KG1 (cell line): ENCODE measurements at regions not wholly inside any gene's neighbourhood (a gene's known extent, or its start where the extent isn't known, plus 50 kb on each side); places are given as distances from the start of the nearest gene placed in this dataset.
"Not testable (repeated sequence)": the region's sequence is repeated elsewhere in the genome, so short reads cannot be mapped to it uniquely, and the experiment has no call there.

Source experiments
- DNase-seq: peaks from one replicate; lab custom pipeline; 2025; lab: John Stamatoyannopoulos, UW

DNA sequence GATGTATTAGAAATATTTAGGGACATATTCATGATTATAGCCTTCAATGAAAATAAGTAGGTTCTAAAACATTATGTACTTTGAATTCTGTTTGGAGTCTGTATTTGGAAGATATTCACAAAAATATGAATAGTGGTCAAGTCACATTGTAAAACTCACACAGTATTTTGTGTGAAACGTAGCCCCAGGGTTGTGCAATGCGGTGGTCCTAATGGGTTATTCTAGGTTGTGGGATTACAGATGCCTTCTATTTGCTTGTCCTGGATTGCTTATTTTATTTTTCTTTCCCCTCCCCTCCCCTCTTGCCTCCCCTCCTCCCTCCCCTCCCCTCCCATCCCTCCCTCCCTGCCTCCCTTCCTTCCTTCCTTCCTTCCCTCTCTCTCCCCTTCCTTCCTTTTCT is 93.7 kb upstream of the THUMPD2 start:
- no peak for DNase-seq

DNA sequence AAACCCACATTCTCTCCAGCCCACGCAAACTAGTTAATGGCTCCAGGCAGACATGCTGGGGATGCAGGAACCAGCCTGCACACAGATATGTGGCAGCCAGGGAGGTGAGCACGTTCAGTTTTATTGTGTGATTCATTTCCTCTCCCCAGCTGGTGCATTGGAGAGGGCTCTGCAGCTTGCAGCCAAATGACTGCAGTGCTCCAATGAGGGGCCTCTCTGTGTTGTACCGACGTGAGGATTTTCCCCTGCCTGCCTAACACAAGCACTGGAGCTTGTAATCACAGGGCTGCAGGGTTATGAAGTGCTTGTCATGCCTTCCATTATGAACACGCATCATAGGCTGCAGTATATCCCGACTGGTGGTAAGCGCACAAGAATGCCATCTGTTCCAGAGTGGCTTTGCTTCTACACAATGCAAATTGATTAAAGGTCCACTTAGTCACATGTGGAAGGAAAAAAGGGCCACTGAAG is 92.3 kb upstream of the THUMPD2 start:
- DNase-seq: no peak

DNA sequence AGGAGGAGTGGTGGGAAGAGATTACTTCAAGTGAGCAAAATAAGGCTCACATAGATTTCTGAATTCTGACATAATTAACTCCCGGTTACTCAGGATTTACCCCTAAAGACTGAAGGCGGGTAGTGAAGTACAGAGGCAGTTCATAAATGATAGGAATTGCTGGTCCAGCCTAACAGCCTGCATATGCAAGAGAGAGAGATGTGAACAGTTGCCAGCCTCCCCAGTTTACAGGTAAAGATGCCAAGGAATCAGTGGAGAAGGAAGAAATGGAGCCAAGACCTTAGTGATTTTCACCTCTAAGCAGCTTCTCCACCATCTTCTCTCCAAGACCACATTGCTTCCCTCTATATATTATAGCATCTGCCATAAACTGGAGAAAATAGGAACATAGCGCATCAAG is 91.8 kb upstream of the THUMPD2 start:
- DNase-seq: no peak

DNA sequence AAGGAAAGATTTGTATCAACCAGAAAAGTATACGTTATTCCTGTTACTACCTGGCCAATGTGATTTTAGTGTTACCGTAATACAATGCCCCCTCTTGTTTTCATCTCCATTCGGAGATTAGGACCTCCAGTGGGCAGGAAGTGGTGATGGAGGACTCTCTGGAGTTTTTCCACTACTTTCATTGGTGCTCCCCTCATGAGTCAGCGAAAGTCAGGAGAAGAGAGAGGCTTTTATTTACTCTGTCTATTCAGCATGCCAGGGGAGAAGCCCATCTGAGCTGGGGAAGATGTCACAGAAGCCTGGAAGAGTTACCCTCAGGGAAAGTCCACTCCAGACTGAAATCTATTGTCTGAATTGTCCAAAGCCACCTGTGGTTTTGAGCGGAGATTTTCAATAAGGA is 88.2 kb upstream of the THUMPD2 start:
- no peak for DNase-seq

DNA sequence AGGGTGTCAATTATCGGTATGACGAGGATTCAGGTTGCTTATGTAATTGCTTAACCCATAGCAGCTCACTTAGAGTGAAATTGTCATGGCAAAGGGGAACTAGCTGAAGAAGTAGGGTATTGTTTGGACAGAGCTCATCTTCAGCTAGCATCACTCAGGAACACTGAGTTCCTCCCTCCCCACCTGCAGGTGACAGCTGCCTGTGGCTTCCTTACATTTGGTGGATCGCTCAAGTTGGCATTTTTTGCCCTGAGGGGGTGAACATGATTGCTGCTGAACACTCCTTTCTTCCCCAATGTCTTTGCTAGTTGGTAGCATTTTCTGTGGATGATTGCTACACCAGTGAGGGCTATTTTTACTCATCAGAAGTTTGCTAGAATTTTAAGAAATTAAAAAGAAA is 86.7 kb upstream of the THUMPD2 start:
- no peak for DNase-seq

DNA sequence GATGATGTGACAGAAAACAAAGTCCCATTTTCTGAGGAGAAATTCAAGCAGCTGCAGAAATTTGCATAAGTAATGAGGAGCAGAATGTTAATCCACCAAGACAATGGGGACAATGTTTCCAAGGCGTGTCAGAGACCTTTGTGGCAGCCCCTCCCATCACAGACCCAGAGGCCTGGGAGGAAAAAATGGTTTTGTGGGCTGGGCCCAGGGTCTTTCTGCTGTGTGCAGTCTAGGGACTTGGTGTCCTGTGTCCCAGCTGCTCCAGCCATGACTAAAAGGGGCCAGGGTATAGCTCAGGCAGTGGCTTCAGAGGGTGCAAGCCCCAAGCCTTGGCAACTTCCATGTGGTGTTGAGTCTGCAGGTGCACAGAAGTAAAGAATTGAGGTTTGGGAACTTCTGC is 84.6 kb upstream of the THUMPD2 start:
- DNase-seq: not testable (repeated sequence)

DNA sequence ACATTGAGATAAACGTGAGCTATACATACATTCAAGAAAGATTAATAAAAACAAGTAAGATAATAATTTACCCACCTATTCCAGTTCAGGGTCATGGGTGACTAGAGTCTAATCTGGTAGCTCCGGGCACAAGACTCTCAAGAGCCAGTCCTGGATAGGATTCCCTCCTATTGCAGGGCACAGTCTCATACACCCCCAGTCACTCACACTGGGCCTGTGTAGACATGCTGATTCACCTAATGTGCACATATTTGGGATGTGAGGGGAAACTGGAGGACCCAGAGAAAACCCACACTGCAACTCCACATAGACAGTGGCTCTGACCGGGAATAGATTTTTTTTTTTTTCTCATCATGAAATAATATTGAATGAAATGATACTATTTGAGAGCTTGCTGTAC is 81.5 kb upstream of the THUMPD2 start:
- DNase-seq: no peak

DNA sequence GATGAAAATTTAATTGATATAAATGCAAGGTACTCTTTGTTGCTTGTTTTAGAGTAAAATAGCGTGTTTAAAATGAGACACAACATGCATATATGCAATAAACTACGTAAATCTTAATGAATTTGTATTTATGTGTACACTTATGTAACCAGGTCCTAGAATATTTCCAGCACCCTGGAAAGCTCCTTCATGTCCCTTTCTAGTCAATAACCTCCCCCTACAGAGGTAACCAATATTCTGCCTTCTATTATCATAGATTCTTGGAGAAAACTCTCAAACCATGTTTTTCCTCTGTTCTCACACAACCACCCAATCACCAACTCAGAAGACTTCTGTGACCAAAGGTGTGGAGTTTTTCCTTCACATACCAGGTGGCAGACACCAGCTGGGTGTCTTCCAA is 79.6 kb upstream of the THUMPD2 start:
- DNase-seq: no peak

DNA sequence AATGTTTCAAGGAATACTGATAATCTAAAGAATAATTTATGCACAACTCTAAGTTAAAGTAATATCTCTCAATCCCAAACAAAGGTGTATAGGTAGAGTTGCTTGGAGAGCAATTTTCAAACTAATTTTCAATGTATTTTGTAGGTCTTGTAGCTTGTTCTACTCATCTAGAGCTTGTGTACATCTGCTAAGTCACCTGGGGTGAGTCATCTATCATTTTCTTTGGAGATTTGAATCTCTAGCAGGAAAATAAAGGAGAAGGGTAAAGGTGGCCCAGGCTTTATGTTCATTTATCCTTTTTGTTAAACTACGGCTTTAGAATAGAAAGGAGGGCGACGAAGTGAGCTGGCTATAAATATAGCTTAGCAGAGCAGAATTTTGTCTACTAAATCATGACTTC is 76.8 kb upstream of the THUMPD2 start:
- DNase-seq: no peak

DNA sequence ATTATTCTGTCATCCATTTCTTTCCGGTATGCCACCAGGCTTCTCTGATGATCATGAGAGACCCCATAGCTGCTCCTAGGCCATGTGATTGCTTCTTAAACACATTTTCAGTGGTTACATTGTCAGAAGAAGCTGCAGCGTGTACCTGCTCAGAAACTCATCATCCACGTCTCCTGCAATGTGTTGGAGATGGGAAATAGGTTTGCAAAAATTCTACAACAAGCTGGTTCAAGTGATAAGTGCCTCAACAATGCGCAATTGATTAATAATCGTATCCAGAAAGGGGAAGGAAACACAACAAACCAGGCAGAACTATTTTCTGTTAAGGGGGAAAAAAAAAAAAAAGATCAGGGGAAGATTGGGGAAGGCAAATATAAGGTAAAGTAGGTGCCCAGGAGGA is 75.7 kb upstream of the THUMPD2 start:
- DNase-seq: peak; percentile 6

DNA sequence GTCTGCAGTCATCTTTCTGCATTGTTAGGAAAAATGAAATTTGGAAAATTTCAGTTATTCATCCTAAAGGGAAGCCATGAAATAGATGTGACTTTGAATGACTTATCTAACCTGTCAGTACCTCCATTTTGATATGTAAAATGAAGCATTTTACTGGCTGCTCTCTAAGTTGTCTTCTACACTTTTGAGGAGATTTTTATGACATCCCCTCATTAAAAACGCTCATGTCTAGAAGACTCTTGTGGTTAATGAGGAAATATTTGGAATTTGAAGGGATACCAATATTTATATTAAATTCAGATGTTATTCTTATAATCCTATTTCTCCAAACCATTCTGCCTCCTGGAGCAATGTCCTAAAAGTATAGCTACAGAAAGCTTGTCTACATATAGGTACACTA is 73.8 kb upstream of the THUMPD2 start:
- no peak for DNase-seq

DNA sequence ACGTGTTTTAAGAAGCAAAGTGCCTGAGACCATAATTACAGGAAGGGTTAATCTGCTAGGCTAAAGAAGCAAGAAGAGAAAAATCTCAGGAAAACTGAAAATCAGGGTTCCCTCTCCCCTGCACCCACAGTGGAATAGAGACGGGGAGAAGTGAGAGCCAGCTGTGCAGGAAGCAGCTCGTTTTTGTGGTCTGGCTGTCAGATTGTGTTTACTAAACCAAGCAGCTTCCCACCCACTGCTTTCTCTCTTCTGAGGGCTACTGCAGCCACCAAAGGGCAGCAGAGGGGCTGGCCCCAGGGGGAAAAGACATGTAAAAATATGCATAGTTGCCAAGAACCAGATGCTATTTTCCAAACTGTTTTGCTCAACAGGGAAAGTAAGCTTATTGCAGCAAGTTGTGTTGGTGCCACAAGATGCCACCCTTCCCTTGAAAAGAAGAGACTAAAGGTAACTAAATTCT is 72.6 kb upstream of the THUMPD2 start:
- no peak for DNase-seq

DNA sequence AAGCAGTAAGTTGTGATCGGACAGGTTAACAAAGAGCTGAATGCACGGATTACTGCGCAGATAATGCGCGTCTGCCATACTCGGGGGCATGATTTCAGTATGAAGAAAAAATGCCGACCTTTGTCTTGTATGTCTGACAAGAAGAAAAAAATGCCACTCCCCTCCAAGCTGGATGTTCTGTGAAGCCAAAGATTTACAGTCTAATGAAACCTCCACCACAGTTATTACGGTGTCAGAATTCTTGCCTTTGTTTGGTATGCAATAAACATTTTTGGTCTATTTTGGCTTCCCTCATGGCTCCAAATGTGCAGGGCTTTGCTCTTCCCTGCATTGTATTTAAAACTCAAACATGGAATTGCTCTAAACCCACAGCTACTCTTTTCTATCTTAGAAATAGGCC is 72.2 kb upstream of the THUMPD2 start:
- no peak for DNase-seq

DNA sequence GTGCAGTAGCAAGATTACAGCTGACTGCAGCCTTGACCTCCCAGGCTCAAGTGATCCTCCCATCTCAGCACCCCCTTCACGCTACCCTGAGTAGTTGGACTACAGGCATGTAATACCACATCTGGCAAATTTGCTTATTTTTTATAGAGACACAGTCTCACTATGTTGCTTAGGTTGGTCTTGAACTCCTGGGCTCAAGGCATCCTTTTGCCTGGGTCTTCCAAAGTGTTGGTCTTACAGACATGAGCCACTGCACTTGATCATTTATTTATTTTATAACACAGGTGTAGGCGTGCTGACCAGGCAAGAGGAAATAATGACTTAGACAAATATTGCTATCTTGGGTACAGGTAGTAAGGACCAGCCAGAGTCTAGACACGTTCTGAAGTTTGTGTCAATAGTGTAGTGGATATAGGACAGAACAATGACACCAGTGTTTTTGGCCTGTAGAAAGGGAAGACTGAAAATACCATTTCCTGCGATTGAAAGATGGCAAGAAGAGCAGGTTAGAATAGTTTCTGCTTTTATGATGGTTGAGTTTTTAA is 71.0 kb upstream of the THUMPD2 start:
- no peak for DNase-seq

DNA sequence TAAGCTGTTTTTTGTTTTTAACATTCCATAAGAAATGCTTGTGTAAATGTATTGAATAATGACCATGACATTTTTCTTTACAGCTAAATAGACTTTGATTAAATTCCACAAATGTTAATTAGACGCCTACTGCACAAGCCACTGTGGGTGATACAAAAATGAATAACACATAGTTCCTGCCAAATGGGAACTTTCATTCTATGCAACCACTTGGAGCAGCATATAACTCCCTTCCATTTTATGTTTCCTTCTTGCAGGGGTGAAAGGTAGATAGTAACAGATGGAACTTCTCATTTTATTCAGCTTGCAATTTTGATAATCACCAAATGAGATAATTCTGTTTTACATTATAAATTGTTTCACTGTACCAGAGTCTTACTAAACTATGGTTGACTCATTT is 70.0 kb upstream of the THUMPD2 start:
- DNase-seq: no peak

DNA sequence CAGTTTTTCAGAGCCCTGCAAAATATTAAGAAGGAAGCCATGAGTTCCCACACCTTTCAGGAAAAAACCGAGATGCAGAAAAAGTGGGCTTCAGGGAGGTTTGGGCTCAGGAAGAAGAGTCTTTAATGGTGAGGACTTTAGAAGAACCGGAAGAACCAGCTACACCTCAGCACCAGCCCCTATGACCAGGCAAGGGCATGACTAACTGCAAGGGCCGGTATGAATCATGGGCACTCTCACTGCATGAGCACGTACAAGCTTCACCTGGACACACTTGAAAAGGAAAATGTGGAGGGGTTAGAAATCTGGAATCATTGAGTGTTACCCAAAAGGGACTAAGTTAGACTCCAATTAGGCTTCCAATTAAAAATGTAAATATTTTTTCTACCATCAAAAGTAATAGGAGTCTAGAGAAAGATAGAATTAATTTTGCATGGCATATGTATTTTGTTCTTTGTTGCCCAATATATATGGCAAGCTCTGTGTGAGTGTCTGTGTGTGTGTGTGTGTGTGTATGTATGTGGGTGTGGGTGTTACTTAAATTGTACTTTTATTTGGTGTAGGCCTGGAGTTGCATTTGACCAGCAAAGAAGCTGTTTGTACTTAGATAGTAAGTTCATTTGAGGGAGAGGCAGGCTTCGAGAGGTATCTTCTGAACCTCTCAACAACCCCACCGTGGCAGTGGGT is 66.5 kb upstream of the THUMPD2 start:
- DNase-seq: no peak

DNA sequence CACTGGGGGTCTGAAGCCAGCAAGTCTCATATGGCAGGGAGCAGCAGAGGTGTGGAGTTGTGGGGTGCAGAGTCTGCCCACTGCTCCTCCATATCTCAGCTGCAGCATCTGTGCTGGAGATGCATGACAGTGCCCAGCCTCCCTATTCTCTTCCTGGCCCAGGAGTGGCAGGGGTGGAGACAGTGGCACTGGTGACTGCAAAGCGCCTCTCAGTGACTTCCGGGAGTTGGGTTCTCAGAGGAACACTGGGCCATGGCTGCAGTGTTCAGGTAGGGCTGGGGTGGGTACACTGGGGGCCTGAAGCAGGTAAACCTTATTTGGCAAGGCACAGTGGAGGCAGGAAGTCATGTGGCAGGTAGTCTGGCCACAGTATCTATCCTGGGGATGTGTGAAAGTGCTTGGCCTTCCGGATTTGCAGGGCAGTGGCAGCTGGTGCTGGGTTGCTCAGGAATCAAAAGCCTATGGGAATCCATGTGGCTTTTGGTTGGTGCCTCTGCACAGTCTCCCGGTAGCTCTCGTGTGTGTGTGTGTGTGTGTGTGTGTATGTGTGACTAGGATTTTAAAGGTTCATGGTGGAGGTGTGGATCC is 60.3 kb upstream of the THUMPD2 start:
- no peak for DNase-seq

DNA sequence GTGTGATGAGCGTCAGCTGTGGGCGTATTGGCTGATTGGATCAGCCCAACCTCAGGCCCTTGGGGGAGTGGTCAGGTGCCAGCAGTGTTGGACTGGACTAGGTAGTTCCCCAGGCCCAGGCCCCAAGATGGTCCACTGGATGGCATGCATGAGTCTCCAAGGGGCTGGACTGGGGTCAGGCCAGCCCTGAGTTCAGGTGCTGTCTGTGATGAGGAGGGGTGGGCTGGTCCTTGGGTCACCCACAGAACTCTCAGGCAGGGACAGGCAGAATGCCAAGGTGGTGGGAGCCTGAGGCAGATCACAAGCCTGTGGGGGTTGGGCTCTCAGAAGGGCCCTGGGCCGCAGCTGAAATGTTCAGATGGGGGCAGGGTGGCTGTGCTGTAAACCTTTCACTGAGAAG is 59.5 kb upstream of the THUMPD2 start:
- no peak for DNase-seq

DNA sequence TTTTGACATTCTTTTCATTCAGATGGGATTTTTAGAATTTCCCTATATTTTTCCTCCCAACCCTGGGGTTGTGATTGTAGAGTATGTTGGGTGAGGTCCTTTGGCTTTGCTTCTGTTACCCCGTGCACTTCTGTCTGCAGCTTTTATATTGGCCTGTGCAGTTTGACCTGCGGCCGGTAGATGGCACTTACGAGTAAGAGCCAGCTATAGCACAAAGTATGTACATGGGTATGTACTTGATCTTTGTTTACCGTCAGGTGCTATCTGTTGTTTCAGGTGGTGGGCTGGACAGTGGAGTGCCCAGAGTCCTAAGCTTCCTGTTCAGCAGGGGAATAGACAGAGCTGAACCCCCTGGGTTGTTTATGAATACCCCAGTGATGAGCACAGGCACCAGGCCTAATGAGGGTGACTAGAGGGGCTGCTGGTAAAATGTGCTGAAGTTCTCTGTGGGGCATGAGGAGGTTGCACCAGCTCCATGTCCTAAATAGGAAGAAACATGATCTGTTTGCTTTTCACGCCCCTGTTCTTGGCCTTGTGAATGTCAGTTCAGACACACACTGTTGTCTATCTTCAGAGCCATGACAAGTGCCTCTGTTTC is 58.9 kb upstream of the THUMPD2 start:
- no peak for DNase-seq

DNA sequence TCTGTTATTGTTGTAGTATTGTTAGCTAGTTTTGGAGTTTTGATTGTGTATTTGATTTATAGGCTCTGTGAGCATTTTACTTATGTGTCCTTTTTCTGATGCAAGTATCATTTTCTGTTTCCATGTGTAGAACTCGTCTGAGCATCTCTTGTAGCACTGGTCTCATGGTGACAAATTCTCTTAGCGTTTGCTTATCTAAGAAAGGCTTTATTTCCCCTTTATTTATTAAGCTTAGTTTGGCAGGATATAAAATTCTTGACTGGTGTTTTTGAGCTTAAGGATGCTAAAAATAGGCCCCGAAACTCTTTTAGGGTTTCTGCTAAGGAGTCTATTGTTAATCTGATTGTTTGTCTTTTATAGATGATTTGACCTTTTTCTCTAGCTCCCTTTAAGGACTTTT is 57.6 kb upstream of the THUMPD2 start:
- DNase-seq: no peak

DNA sequence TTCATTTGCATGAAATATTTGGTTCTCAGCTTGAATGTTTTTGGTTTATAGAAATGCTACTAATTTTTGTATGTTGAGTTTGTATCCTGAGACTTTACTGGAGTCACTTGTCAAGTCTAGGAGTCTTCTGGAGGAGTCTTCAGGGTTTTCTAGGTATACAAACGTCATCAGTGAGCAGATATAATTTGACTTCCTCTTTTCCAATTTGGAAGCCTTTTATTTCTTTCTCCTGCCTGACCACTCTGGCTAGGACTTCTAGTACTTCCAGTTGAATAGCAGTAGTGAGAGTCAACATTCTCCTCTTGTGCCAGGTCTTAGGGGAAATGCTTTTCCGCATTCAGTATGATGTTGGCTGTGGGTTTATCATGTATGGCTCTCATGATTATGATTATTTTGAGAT is 55.4 kb upstream of the THUMPD2 start:
- DNase-seq: no peak

DNA sequence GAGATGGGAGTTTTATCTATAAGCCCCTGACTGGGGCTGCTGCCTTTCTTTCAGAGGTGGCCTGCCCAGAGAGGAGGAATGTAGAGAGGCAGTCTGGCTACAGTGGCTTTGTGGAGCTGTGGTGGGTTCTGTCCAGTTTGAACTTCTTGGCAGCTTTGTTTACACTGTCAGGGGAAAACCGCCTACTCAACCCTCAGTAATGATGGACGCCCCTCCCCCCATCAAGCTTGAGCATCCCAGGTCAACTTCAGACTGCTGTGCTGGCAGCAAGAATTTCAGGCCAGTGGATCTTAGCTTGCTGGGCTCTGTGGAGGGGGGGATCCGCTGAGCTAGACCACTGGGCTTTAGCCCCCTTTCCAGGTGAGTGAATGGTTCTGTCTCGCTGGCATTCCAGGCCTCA is 51.6 kb upstream of the THUMPD2 start:
- not testable (repeated sequence) for DNase-seq
